Esophagus squamous epithelium (tissue), 5 donors: ENCODE measurements at regions not wholly inside any gene's neighbourhood (a gene's known extent, or its start where the extent isn't known, plus 50 kb on each side); places are given as distances from the start of the nearest gene placed in this dataset.

Experiments used
- DNase-seq: peaks from one replicate; lab custom pipeline; 2025; lab: John Stamatoyannopoulos, UW
- H3K27ac ChIP-seq, 4 donors: fragments of 200-600 bp; sonication (generic); one replicate each; pipeline ENCODE4 v1.5.1; 2016 to 2019; ENCODE audit warnings: mild to moderate bottlenecking in 1 of 4
- H3K27me3 ChIP-seq, 4 donors: fragments of 200-600 bp; sonication (generic); 1 replicate in 3 of 4; 2 replicates in 1 of 4; pipeline versions ENCODE4 v1.5.1 to v1.6.0; 2017 to 2021; ENCODE audit warnings: antibody characterized with exemption in 1 of 4
- H3K36me3 ChIP-seq, 3 donors: fragments of 200-600 bp; sonication (generic); one replicate each; pipeline ENCODE4 v1.5.1; 2016 to 2019
- H3K4me1 ChIP-seq, 3 donors: fragments of 200-600 bp; sonication (generic); one replicate each; pipeline ENCODE4 v1.5.1; 2017 to 2019
- H3K4me3 ChIP-seq, 4 donors: fragments of 200-600 bp; sonication (generic); 1 replicate in 3 of 4; 2 replicates in 1 of 4; pipeline ENCODE4 v1.5.1; 2016 to 2019; ENCODE audit warnings: mild to moderate bottlenecking in 2 of 4, moderate library complexity in 1 of 4
- H3K9me3 ChIP-seq, 3 donors: fragments of 200-600 bp; sonication (generic); one replicate each; pipeline ENCODE4 v1.5.1; 2016 to 2019
- CTCF ChIP-seq, 6 experiments: fragments of 450-650 bp in 4 of 6; fragments of 200-600 bp in 2 of 6; sonication (generic) in 2 of 6; IDR thresholded peaks; one replicate each; pipeline ENCODE4 v1.5.1; 2016 to 2019; ENCODE audit warnings: antibody characterized with exemption in 6 of 6, mild to moderate bottlenecking in 4 of 6, moderate library complexity in 4 of 6
- POLR2A ChIP-seq, 4 donors: fragments of 450-650 bp; IDR thresholded peaks; one replicate each; pipeline ENCODE4 v1.6.1; 2017; ENCODE audit warnings: antibody characterized with exemption in 4 of 4, mild to moderate bottlenecking in 4 of 4, moderate library complexity in 3 of 4
- WGBS, 2 donors: methylation state at CpG; one replicate each; pipeline ENCODE4 v1.1.5; 2018; 5-methylcytosine and 5-hydroxymethylcytosine counted together
- intact Hi-C: fragments of 100-400 bp; cut with DNase I; formaldehyde crosslinking; loops from one replicate; pipeline ENCODE4 v1.15.0; 2022
- donor health status: DM: yes; HTN: yes; CAD: no.

- intact Hi-C loops: no loop called here
Measured at GRCh38 chr4:167406181-167406580, 171.9 kb upstream of the SPOCK3 start.

GRCh38 chr4:167415461-167415860 is 181.2 kb upstream of the SPOCK3 start:
- H3K36me3 ChIP-seq: no peaks in the 10 kb centered on the region
- H3K9me3 ChIP-seq: no peaks in the 10 kb centered on the region
- no peak for DNase-seq
- WGBS, 2 donors: 86 to 87% methylated on average over 4 of the region's 4 CpGs
- intact Hi-C loops: no loop called here
- H3K4me3 ChIP-seq: no peak overlapping the region
- no peaks in the 10 kb centered on the region for H3K27me3 ChIP-seq
- TF ChIP-seq POLR2A (IDR thresholded peaks at IDR 0.05): no peak
- no peak overlapping the region for H3K27ac ChIP-seq
- no peaks in the 10 kb centered on the region for H3K4me1 ChIP-seq

More at GRCh38 chr4:167406181-167406580, 171.9 kb upstream of the SPOCK3 start:
- Histone ChIP-seq H3K27ac (no peak overlapping the region), H3K9me3 (no peaks in the 10 kb centered on the region), H3K4me1 (no peaks in the 10 kb centered on the region), H3K36me3 (no peaks in the 10 kb centered on the region), H3K27me3 (no peaks in the 10 kb centered on the region), H3K4me3 (no peak overlapping the region)
- WGBS, 2 donors: 83 to 95% methylated on average over 1 of the region's 1 CpG
- DNase-seq: no peak
- TF ChIP-seq CTCF (IDR thresholded peaks at IDR 0.05): no peak
- TF ChIP-seq POLR2A (IDR thresholded peaks at IDR 0.05): no peak

GRCh38 chr4:167419468-167420140 is 185.3 kb upstream of the SPOCK3 start:
- Histone ChIP-seq H3K9me3 (no peaks in the 10 kb centered on the region), H3K4me1 (no peaks in the 10 kb centered on the region), H3K27me3 (no peaks in the 10 kb centered on the region), H3K27ac (no peak overlapping the region), H3K4me3 (no peak overlapping the region), H3K36me3 (no peaks in the 10 kb centered on the region)
- 81 to 91% methylated on average over 3 of the region's 3 CpGs for WGBS, 2 donors
- TF ChIP-seq CTCF (IDR thresholded peaks at IDR 0.05) (no peak), POLR2A (IDR thresholded peaks at IDR 0.05) (no peak)
- no peak for DNase-seq
- intact Hi-C loops: no loop called here

GRCh38 chr4:167421201-167421600 is 186.9 kb upstream of the SPOCK3 start:
- 21 to 27% methylated on average over 1 of the region's 1 CpG for WGBS, 2 donors
- Histone ChIP-seq H3K4me1 (no peaks in the 10 kb centered on the region), H3K9me3 (no peaks in the 10 kb centered on the region), H3K27me3 (no peaks in the 10 kb centered on the region), H3K27ac (no peak overlapping the region), H3K36me3 (no peaks in the 10 kb centered on the region), H3K4me3 (no peak overlapping the region)
- no peak for TF ChIP-seq CTCF (IDR thresholded peaks at IDR 0.05)
- no peak for TF ChIP-seq POLR2A (IDR thresholded peaks at IDR 0.05)
- no peak for DNase-seq
- intact Hi-C loops: no loop called here

- H3K27ac ChIP-seq: no peak overlapping the region
- DNase-seq: no peak
- H3K27me3 ChIP-seq: no peaks in the 10 kb centered on the region
- no peak for TF ChIP-seq POLR2A (IDR thresholded peaks at IDR 0.05)
- TF ChIP-seq CTCF (IDR thresholded peaks at IDR 0.05): no peak
- no peaks in the 10 kb centered on the region for H3K36me3 ChIP-seq
- no peak overlapping the region for H3K4me3 ChIP-seq
- H3K9me3 ChIP-seq: no peaks in the 10 kb centered on the region
- no peaks in the 10 kb centered on the region for H3K4me1 ChIP-seq
- intact Hi-C loops: no loop called here
- 51 to 78% methylated on average over 3 to 4 of the region's 7 CpGs for WGBS, 2 donors
Measured at GRCh38 chr4:167424341-167425256, 190.3 kb upstream of the SPOCK3 start.
